B cell (primary cell): ENCODE measurements at regions not wholly inside any gene's neighbourhood (a gene's known extent, or its start where the extent isn't known, plus 50 kb on each side); places are given as distances from the start of the nearest gene placed in this dataset.

Experiments used
- ATAC-seq: fragments of 200-7000 bp; cut with Tn5 transposase; one replicate; pipeline ENCODE4 v1.10.0; 2021; ENCODE audit warnings: low read depth, mild to moderate bottlenecking, moderate number of reproducible peaks, moderate library complexity
- CTCF ChIA-PET: fragments of 350-600 bp; sonication (Branson Sonifier 250); formaldehyde crosslinking; loops from one replicate; lab custom pipeline; 2021; ENCODE audit warnings: antibody characterized with exemption, inconsistent platforms; lab: Charles Lee
- POLR2A ChIA-PET: fragments of 350-600 bp; sonication (Branson Sonifier 250); formaldehyde crosslinking; loops from one replicate; lab custom pipeline; 2021; ENCODE audit warnings: antibody characterized with exemption; lab: Charles Lee
- DNase-seq: peaks from one replicate; pipeline ENCODE4 v3.0.0; 2013
- H2AFZ ChIP-seq: 2 replicates; pipeline ENCODE4 v1.6.1; 2012; ENCODE audit warnings: mild to moderate bottlenecking, low read depth, low read length; ENCODE audit not compliant: insufficient read depth, poor library complexity, severe bottlenecking
- H3K27ac ChIP-seq, 2 donors: 1 replicate in 1 of 2; 2 replicates in 1 of 2; pipeline ENCODE4 v1.5.1; 2012 to 2013; ENCODE audit warnings: low read length in 2 of 2, mild to moderate bottlenecking in 2 of 2, moderate library complexity in 1 of 2
- H3K27me3 ChIP-seq, 4 experiments: fragments of 200-600 bp in 1 of 4; sonication (generic) in 1 of 4; replicated peaks in 1 of 4; 1 replicate in 2 of 4; 2 replicates in 2 of 4; pipeline versions ENCODE4 v1.6.1 to v1.7.0; 2013 to 2016; ENCODE audit warnings: low read length in 3 of 4, mild to moderate bottlenecking in 2 of 4, mixed read lengths in 1 of 4, moderate library complexity in 1 of 4; ENCODE audit not compliant: insufficient read depth in 4 of 4, control insufficient read depth in 3 of 4; ENCODE audit errors: control extremely low read depth in 1 of 4
- H3K36me3 ChIP-seq, 2 experiments: replicated peaks in 1 of 2; 1 replicate in 1 of 2; 2 replicates in 1 of 2; pipeline versions ENCODE4 v1.6.1 to v1.7.1; 2013; ENCODE audit warnings: low read length in 1 of 2; ENCODE audit not compliant: insufficient read depth in 2 of 2, control insufficient read depth in 1 of 2; ENCODE audit errors: control extremely low read depth in 1 of 2, extremely low read depth in 1 of 2
- H3K4me1 ChIP-seq, 2 donors: fragments of 200-600 bp in 1 of 2; sonication (generic) in 1 of 2; 1 replicate in 1 of 2; 2 replicates in 1 of 2; pipeline versions ENCODE4 v1.5.1 to v1.6.1; 2013 to 2017; ENCODE audit warnings: low read length in 2 of 2; ENCODE audit not compliant: control insufficient read depth in 2 of 2, insufficient read depth in 2 of 2
- H3K4me2 ChIP-seq: replicated peaks from 2 replicates; pipeline ENCODE3; 2012; ENCODE audit warnings: mild to moderate bottlenecking, low read depth, low read length; ENCODE audit not compliant: poor library complexity, severe bottlenecking
- H3K4me3 ChIP-seq, 5 experiments: fragments of 200-600 bp in 1 of 5; sonication (generic) in 1 of 5; 1 replicate in 3 of 5; 2 replicates in 2 of 5; pipeline versions ENCODE4 v1.5.1 to v1.7.0; 2011 to 2016; ENCODE audit warnings: low read length in 4 of 5, mild to moderate bottlenecking in 4 of 5, low read depth in 2 of 5, control low read depth in 1 of 5, moderate library complexity in 1 of 5; ENCODE audit not compliant: insufficient read depth in 1 of 5; ENCODE audit errors: control extremely low read depth in 1 of 5, extremely low read depth in 1 of 5
- H3K79me2 ChIP-seq: fragments of 200-600 bp; sonication (generic); one replicate; pipeline ENCODE4 v1.6.0; 2016; ENCODE audit warnings: low read length; ENCODE audit not compliant: control insufficient read depth, insufficient read depth
- H3K9ac ChIP-seq: fragments of 200-600 bp; sonication (generic); 2 replicates; pipeline ENCODE4 v1.6.1; 2017; ENCODE audit warnings: mild to moderate bottlenecking, low read length, moderate library complexity
- H3K9me3 ChIP-seq, 3 donors: one replicate each; pipeline versions ENCODE4 v1.6.1 to v1.7.1; 2013; ENCODE audit warnings: low read length in 2 of 3; ENCODE audit not compliant: control insufficient read depth in 2 of 3, insufficient read depth in 1 of 3; ENCODE audit errors: control extremely low read depth in 1 of 3
- H4K20me1 ChIP-seq: 2 replicates; pipeline ENCODE4 v1.6.0; 2012; ENCODE audit warnings: mild to moderate bottlenecking, low read length; ENCODE audit not compliant: insufficient read depth, control insufficient read depth, poor library complexity, severe bottlenecking
- H3K27ac Mint-ChIP-seq: one replicate; pipeline ENCODE4 v1.8.0; 2021; ENCODE audit warnings: mixed read lengths
- H3K27me3 Mint-ChIP-seq: one replicate; pipeline ENCODE4 v1.8.0; 2021; ENCODE audit warnings: mixed read lengths
- H3K4me1 Mint-ChIP-seq: one replicate; pipeline ENCODE4 v1.8.0; 2021; ENCODE audit warnings: mixed read lengths
- H3K4me3 Mint-ChIP-seq: one replicate; pipeline ENCODE4 v1.8.0; 2021; ENCODE audit warnings: mixed read lengths
- H3K9me3 Mint-ChIP-seq: one replicate; pipeline ENCODE4 v1.8.0; 2022; ENCODE audit warnings: mixed read lengths; ENCODE audit not compliant: insufficient read depth
- CTCF ChIP-seq: fragments of 200-600 bp; IDR thresholded peaks from one replicate; pipeline ENCODE4 v1.8.0; 2022; ENCODE audit warnings: antibody characterized with exemption, mild to moderate bottlenecking
- EZH2 ChIP-seq: IDR thresholded peaks from 2 replicates; pipeline ENCODE4 v1.6.1; 2012; ENCODE audit warnings: borderline replicate concordance, low read depth, mild to moderate bottlenecking, moderate library complexity, low read length; ENCODE audit not compliant: insufficient read depth, poor library complexity, severe bottlenecking
- WGBS: methylation state at CpG from one replicate; pipeline ENCODE4 v1.1.5; 2013; ENCODE audit warnings: missing lambda C conversion rate; ENCODE audit not compliant: insufficient coverage; 5-methylcytosine and 5-hydroxymethylcytosine counted together
- intact Hi-C: fragments of 100-400 bp; cut with micrococcal nuclease; formaldehyde crosslinking; loops from one replicate; pipeline ENCODE4 v1.10.0; 2022

GRCh38 chr4:33187035-33187434 is 2466.9 kb downstream of the PCDH7 start:
- Histone ChIP-seq H3K27me3 (no peaks in the 10 kb centered on the region), H4K20me1 (no peaks in the 10 kb centered on the region), H3K9ac (no peak overlapping the region), H3K27ac (no peak overlapping the region), H2AFZ (no peak overlapping the region), H3K4me3 (no peak overlapping the region), H3K9me3 (peaks cover 0 to 12% (median 0%) of the 10 kb centered on the region in 3 donors), H3K4me1 (no peaks in the 10 kb centered on the region), H3K4me2 (no peak overlapping the region), H3K36me3 (no peaks in the 10 kb centered on the region), H3K79me2 (no peaks in the 10 kb centered on the region)
- Mint-ChIP-seq H3K27me3 (no peaks in the 10 kb centered on the region), H3K9me3 (no peaks in the 10 kb centered on the region), H3K27ac (no peak overlapping the region), H3K4me1 (no peaks in the 10 kb centered on the region), H3K4me3 (no peak overlapping the region)
- CTCF ChIA-PET: no interaction called here
- TF ChIP-seq EZH2: no peak
- TF ChIP-seq CTCF: no peak
- POLR2A ChIA-PET: no interaction called here
- ATAC-seq (no peak), DNase-seq (no peak)
- intact Hi-C loops: no loop called here

DNA sequence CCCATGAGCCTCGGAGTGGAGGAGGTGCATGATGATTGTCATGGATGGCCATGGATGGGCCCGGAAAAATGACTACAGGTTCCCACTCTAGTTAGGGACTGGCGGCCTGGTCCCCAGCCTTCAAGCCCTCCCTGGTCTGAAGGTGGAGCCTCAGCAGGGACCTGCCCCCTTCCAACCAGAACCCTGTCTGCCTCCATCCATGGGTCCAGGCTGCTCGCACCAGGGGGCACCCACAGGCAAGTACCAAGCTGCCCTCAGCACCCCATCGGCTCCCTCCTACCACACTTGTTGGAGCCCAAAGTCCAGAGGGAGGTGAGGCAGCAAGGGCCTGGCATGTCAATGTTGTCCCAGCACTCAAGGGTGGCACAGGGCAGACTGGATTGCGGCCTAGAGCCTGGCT is 2468.6 kb downstream of the PCDH7 start:
- no peak overlapping the region for H3K9ac ChIP-seq
- ChIA-PET POLR2A (no interaction called here), CTCF (no interaction called here)
- H3K27me3 Mint-ChIP-seq: no peaks in the 10 kb centered on the region
- no peak overlapping the region for H3K4me2 ChIP-seq
- TF ChIP-seq CTCF (no peak), EZH2 (no peak)
- H3K4me1 ChIP-seq: no peaks in the 10 kb centered on the region
- peaks cover 0 to 12% (median 0%) of the 10 kb centered on the region in 3 donors for H3K9me3 ChIP-seq
- intact Hi-C loops: no loop called here
- DNase-seq (no peak), ATAC-seq (no peak)
- H3K36me3 ChIP-seq: no peaks in the 10 kb centered on the region
- H3K27me3 ChIP-seq: no peaks in the 10 kb centered on the region
- no peak overlapping the region for H3K27ac ChIP-seq
- no peaks in the 10 kb centered on the region for H4K20me1 ChIP-seq
- H3K79me2 ChIP-seq: no peaks in the 10 kb centered on the region
- H3K27ac Mint-ChIP-seq: no peak overlapping the region
- 87% methylated on average over 6 of the region's 6 CpGs for WGBS
- H3K4me3 Mint-ChIP-seq: no peak overlapping the region
- no peak overlapping the region for H2AFZ ChIP-seq
- H3K4me1 Mint-ChIP-seq: no peaks in the 10 kb centered on the region
- H3K4me3 ChIP-seq: no peak overlapping the region
- peaks cover 2% of the 10 kb centered on the region for H3K9me3 Mint-ChIP-seq
